Fibroblast of lung (primary cell): ENCODE measurements at regions not wholly inside any gene's neighbourhood (a gene's known extent, or its start where the extent isn't known, plus 50 kb on each side); places are given as distances from the start of the nearest gene placed in this dataset.

Source experiments
- EZH2 ChIP-seq: IDR thresholded peaks from 2 replicates; pipeline ENCODE4 v1.5.1; 2012; ENCODE audit warnings: low read length, control low read depth, mild to moderate bottlenecking; ENCODE audit errors: missing control alignments
- TF ChIP-seq, protein P1 (sequence below), 2 donors: IDR thresholded peaks in 1 of 2; conservative IDR thresholded peaks in 1 of 2; 1 replicate in 1 of 2; 2 replicates in 1 of 2; pipeline ENCODE4 v1.5.1; 2011 to 2012; ENCODE audit warnings: low read length in 2 of 2, control low read depth in 1 of 2, inconsistent platforms in 1 of 2, low read depth in 1 of 2, mild to moderate bottlenecking in 1 of 2

DNA sequence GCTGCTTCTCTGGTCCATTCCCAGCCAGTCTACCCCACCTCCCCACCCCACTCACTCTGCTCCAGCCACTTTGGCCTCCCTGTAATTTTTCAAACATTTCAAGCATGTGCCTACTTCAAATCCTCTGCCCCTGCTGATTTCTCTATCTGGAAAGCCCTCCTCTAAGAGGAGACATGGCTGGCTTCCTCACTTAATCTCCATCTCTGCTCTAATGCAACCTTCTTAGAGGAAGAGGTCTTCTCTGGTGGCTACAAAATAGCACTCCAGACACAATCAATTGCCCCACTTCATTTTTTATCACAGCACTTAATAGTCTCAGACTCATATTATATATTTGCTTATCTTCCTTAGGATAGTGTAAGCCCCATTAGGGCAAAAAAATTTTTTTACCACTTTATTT is 161.1 kb upstream of the SLC39A10 start:
- TF ChIP-seq, protein P1, sequence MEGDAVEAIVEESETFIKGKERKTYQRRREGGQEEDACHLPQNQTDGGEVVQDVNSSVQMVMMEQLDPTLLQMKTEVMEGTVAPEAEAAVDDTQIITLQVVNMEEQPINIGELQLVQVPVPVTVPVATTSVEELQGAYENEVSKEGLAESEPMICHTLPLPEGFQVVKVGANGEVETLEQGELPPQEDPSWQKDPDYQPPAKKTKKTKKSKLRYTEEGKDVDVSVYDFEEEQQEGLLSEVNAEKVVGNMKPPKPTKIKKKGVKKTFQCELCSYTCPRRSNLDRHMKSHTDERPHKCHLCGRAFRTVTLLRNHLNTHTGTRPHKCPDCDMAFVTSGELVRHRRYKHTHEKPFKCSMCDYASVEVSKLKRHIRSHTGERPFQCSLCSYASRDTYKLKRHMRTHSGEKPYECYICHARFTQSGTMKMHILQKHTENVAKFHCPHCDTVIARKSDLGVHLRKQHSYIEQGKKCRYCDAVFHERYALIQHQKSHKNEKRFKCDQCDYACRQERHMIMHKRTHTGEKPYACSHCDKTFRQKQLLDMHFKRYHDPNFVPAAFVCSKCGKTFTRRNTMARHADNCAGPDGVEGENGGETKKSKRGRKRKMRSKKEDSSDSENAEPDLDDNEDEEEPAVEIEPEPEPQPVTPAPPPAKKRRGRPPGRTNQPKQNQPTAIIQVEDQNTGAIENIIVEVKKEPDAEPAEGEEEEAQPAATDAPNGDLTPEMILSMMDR (conservative IDR thresholded peaks at IDR 0.05 in 1 of 2, IDR thresholded peaks at IDR 0.05 in 1 of 2; ENCODE audit: low read depth in 1 of 2, low read length in 2 of 2): no peak
- no peak for TF ChIP-seq EZH2
